ENCODE measurements at regions not wholly inside any gene's neighbourhood (a gene's known extent, or its start where the extent isn't known, plus 50 kb on each side); places are given as distances from the start of the nearest gene placed in this dataset.
"Not testable (repeated sequence)": the region's sequence is repeated elsewhere in the genome, so short reads cannot be mapped to it uniquely, and the experiment has no call there.

DNA sequence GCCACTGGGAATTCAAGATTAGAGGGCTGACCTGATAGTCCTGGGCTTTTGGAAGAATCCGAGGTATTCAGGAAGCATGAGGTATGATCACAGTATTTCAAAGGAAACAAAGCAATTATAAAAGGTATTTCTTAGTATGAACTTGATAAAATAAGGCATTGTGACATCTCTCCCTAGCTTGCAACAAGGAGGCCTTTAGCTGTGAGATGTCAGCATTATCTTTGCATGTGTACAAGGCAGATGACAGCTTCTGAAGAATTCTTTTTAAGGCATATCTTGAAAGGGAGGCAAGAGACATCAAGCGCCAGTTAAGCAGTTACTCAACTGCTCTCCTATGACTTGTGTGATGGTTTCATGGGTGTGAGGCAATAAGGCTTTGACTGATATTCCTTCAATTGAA is 1123.7 kb downstream of the PLA2G4A start:
- DNase-seq (ENCODE audit: low spot score), result no peak

DNA sequence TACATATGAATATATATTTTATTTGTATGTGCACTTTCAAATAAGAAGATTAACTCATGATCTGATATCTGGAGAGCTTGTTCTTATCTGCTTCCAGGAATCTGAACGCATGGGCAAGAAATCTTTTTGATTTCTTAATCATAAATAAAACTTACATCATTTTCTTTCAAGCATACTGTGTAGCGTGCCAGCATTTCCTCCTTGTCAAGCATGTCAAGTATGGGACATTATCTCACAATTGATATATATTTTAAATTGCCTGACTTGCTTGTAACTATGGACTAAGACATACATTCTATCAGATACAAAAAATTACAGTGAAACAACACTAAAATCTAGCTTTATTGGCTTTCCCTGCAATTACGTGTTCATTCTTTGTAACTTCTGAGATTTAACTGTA is 1128.2 kb downstream of the PLA2G4A start:
- DNase-seq (ENCODE audit: low spot score), result no peak

GRCh38 chr1:187958207-187958606 is 1129.5 kb downstream of the PLA2G4A start:
- DNase-seq (ENCODE audit: low spot score), result no peak

DNA sequence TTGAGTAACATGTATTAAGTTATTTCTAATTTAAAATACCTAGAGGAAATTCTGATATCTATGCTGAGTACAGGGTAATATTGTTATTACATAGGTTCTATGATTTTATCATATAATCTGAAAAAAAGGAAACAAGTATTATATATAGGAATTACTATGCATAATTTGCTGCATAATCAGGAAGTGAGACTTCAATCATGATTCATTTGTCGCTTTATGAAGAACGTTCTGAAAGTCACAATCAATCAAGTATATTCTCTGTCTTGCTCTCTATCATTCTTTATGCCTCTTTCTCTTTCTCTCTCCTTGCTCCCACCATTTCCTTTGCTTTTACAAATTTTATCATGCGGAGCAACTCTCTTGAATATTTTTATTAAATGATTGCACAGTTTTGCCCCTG is 1130.3 kb downstream of the PLA2G4A start:
- DNase-seq (ENCODE audit: low spot score), result no peak

GRCh38 chr1:187960125-187960638 is 1131.4 kb downstream of the PLA2G4A start:
- no peak for DNase-seq (ENCODE audit: low spot score)

DNA sequence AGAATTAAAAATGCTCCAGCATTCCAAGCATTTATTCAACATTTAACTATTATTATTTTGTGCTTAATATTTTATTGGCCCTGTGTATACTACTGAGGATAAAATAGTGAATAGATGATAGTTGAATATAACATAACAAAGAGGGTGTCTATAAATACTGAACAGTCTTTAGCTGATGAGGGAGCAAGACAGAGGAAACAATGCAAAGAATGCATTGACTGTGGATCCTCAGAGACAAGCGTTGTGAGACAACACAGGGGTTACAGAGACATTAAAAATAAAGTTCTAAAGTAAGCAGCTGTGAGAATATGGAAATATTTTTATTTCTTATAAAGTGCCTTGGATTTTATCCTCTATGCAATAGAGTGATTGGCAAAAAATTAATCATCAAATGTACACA is 1133.1 kb downstream of the PLA2G4A start:
- DNase-seq (ENCODE audit: low spot score), result no peak

DNA sequence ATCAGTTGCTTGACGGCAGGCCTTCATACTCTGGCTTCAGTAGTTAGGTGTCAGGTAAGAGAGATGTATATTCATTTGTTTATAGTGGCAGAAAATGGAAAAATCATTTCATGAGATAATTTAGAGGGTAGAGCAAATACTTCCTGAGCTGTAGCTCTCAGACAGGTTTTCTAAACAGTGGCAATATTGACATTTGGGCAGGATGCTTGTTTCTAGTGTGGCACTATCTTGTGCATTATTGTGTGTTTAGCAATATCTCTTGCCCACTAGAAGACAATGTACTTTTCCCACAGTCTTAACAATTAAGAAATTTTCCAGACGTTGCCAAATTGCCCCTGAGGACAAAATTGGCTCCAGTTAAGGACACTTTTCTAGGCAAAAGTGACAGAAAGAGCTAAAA is 1143.1 kb downstream of the PLA2G4A start:
- DNase-seq (ENCODE audit: low spot score), result no peak

- no peak for DNase-seq (ENCODE audit: low spot score)
Observed at GRCh38 chr1:187977298-187977697, 1148.5 kb downstream of the PLA2G4A start.

DNA sequence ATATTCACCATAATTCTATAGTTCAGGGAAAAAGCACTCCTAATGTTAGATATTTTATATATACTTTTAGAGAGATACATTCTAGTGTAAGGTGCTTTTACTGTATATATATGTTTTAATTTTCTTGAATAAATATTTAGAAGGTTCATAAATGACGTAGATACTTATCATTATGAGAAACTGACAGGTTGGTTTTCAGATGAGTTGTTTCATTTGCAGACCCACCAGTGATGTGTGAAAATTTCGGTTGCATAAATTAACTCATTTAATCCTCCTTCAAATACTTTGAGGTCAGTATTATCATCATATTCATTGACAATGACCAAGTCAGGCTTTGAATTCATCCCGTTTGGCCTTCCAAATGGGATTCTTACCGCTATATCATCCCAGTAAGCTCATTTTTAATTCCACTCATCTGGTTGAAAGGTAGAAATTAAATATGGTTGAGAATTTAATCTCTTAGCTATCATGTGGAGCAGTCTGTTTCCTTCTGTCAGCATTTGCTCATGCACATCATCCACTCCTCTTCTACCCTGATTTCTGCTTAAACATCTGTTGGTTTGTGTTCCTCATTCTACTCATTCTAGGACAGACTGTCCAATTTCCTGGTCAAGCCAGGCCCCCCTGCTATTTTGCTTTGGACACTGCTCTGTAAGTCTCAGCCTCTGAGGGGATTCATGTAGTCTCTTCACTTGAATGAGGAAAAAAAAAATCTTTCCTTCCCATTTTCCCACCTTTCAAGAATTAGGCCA is 1156.6 kb downstream of the PLA2G4A start:
- no peak for DNase-seq (ENCODE audit: low spot score)

DNA sequence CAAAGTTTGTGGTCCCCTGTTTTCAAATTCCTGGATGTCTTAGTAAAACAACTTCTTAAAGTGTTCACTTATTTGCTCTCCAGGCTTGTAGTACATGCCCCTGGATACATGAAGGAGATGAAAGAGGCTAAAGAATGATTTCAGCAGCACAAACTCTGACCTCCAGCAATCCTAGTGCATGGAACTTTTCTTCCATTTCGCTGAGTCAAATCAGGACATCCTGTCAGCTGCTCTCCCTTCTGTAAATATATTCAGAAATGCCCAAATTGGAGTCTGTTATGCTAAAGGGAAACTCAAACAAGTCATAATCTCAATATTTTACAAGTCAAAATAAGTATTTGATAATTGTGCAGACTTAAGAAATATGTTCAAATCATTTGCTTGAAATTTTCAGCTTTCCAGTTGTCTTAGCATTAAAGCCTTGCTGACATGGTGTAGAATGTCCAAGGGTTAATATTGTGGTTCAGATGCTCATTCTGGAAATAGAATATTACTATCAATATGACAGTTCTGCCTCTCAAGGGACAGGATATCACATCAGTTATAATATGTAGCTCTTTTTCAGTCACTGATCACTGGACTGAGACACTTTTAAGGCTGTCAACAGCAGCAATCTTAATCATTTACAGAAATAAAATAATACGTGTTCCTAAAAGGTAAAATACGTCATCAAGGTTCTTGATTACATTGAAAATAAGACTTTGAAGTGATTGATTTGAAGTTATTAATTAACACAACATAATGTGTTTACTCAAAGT is 1157.3 kb downstream of the PLA2G4A start:
- no peak for DNase-seq (ENCODE audit: low spot score)

DNA sequence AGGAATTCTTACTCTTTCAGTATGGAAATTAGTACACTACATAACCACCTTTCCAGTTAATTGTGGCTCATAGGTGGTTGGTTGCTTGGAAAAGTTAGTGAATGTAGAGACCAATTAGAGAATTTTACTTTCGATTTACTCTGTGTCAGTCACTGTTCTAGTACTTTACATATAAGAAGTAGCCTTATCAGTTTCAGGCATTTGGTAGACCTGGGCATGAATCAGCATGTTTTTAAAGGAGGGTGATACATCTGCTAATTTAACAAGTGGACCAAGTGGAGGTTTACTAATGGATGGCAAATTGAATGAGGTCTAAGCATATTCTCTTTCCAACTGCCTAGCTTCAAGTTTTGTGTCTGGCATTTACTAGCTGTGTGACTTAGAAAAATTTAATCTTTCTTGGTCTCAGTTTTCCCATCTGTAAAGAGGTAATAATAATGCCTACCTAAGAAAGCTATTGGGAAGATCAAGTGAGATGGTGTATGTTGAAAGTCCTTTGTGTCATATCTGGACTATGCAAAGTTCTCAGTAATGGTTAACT is 1158.6 kb downstream of the PLA2G4A start:
- DNase-seq (ENCODE audit: low spot score), result no peak

DNA sequence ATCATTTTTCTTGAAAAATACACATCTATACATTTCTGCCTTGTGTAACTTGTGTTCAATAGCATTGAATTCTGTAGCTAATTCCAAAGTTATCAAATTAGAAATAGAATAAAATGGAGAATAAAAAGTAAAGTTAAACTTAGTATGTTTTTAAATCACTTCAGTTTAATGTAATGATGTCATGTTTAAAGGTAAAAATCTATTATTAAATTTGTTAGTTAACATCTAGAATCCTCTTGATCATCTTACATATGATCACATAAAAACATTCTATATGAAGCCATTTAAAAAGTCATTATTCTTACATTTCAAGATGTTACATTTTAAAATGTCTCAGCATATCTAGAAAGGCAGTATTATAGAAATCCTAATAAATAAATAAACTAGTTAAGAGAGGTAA is 1163.2 kb downstream of the PLA2G4A start:
- no peak for DNase-seq (ENCODE audit: low spot score)

GRCh38 chr1:187996780-187997179 is 1168.0 kb downstream of the PLA2G4A start:
- DNase-seq (ENCODE audit: low spot score), result no peak

- no peak for DNase-seq (ENCODE audit: low spot score)
Observed at GRCh38 chr1:187999973-188000372, 1171.2 kb downstream of the PLA2G4A start.

GRCh38 chr1:188003687-188004086 is 1174.9 kb downstream of the PLA2G4A start:
- DNase-seq (ENCODE audit: low spot score), result not testable (repeated sequence)

GRCh38 chr1:188004849-188005248 is 1176.1 kb downstream of the PLA2G4A start:
- no peak for DNase-seq (ENCODE audit: low spot score)

DNA sequence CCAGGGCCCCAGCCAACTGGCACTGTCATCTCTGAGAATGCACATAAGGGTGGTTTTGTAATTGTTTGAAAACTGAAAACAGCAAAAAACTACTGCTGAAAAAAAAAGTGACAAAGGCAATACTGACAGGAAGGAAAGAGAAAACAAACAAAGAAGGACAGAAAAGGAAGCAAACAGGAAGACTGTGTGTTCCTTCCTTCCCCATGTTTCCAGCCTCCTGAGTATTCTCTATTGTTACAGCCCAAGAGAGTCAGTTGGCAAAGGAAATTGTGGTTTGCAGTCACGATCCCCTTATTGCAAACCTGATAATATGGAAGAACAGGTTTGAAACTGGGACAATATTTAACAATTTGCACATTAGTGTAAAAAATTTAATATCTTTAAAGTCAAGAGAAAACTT is 1177.6 kb downstream of the PLA2G4A start:
- DNase-seq (ENCODE audit: low spot score), result no peak

DNA sequence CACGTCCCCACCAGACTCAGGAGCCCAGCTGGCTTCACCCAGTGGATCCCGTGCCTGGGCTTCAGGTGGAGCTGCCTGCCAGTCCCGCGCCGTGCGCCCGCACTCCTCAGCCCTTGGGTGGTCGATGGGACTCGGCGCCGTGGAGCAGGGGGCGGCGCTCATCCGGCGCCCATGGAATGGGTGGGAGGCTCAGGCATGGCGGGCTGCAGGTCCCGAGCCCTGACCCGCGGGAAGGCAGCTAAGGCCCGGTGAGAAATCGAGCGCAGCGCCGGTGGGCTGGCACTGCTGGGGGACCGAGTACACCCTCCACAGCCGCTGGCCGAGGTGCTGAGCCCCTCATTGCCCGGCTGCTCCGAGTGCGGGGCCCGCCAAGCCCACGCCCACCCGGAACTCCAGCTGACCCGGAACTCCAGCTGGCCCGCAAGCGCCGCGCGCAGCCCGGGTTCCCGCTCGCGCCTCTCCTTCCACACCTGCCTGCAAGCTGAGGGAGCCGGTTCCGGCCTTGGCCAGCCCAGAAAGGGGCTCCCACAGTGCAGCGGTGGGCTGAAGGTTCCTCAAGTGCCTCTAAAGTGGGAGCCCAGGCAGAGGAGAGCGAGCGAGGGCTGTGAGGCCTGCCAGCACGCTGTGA is 1184.6 kb downstream of the PLA2G4A start:
- not testable (repeated sequence) for DNase-seq (ENCODE audit: low spot score)

GRCh38 chr1:188017921-188018320 is 1189.2 kb downstream of the PLA2G4A start:
- DNase-seq (ENCODE audit: low spot score), result no peak

GRCh38 chr1:188022661-188023060 is 1193.9 kb downstream of the PLA2G4A start:
- no peak for DNase-seq (ENCODE audit: low spot score)

- no peak for DNase-seq (ENCODE audit: low spot score)
Observed at GRCh38 chr1:188023206-188023605, 1194.5 kb downstream of the PLA2G4A start.

DNA sequence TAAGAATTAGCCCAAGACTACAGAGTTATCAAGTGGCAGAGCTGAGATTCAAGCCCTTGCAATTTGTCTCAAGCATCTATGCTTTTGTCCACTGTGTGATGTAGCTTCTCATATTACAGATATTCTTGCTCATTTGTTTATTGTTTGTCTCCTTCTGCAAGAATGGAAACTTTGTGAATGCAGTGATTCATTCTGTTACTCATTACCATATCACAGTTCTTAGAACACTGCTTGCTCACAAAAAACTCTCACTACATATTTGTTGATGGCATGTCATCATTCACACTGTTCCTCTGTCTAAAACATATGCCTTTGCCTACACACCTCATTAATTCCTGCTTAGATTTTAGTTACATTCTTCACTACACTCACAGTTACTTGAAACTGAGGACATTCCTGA is 1198.9 kb downstream of the PLA2G4A start:
- no peak for DNase-seq (ENCODE audit: low spot score)

- not testable (repeated sequence) for DNase-seq (ENCODE audit: low spot score)
Observed at GRCh38 chr1:188037572-188037971, 1208.8 kb downstream of the PLA2G4A start.
